HEK293 (cell line): ENCODE measurements at regions not wholly inside any gene's neighbourhood (a gene's known extent, or its start where the extent isn't known, plus 50 kb on each side); places are given as distances from the start of the nearest gene placed in this dataset.

ENCODE experiments used
- CTCF ChIA-PET: fragments of 350-600 bp; formaldehyde crosslinking; extraction: SDS; loops from one replicate; lab custom pipeline; 2021; ENCODE audit warnings: antibody characterized with exemption; lab: Yijun Ruan, JAX
- POLR2A ChIA-PET: fragments of 300-600 bp; formaldehyde crosslinking; extraction: SDS; loops from one replicate; lab custom pipeline; 2020; ENCODE audit warnings: antibody characterized with exemption, inconsistent platforms; lab: Yijun Ruan, JAX
- H3K27ac ChIP-seq: fragments of 200-500 bp; sonication (Bioruptor generic); 2 replicates; pipeline ENCODE4 v1.5.1; 2014; ENCODE audit warnings: low read depth, low read length, control low read depth, inconsistent platforms; ENCODE audit errors: extremely low read depth
- H3K36me3 ChIP-seq, 2 experiments: fragments of 200-500 bp in 1 of 2; sonication (Bioruptor generic) in 1 of 2; 1 replicate in 1 of 2; 2 replicates in 1 of 2; pipeline ENCODE4 v1.5.1; 2014 to 2017; ENCODE audit warnings: inconsistent platforms in 2 of 2, low read length in 2 of 2; ENCODE audit not compliant: control insufficient read depth in 2 of 2, insufficient read depth in 1 of 2
- H3K4me1 ChIP-seq: fragments of 200-500 bp; sonication (Bioruptor generic); 2 replicates; pipeline ENCODE4 v1.5.1; 2014; ENCODE audit warnings: mild to moderate bottlenecking, low read length, inconsistent platforms; ENCODE audit not compliant: control insufficient read depth, insufficient read depth
- H3K4me3 ChIP-seq: 2 replicates; pipeline ENCODE4 v1.5.1; 2011; ENCODE audit warnings: low read depth, mild to moderate bottlenecking, control low read depth, low read length, moderate library complexity
- H3K9me3 ChIP-seq: fragments of 200-500 bp; sonication (Bioruptor generic); 2 replicates; pipeline ENCODE4 v1.5.1; 2014; ENCODE audit warnings: low read depth, low read length, inconsistent platforms; ENCODE audit not compliant: control insufficient read depth, insufficient read depth
- MYNN ChIP-seq: fragments of 450-650 bp; formaldehyde crosslinking; IDR thresholded peaks from 2 replicates; pipeline ENCODE4 v1.5.1; 2016; ENCODE audit warnings: missing biosample characterization, missing genetic modification characterization, borderline replicate concordance
- PRDM6 ChIP-seq: fragments of 450-650 bp; formaldehyde crosslinking; IDR thresholded peaks from 2 replicates; pipeline ENCODE4 v1.5.1; 2017; ENCODE audit warnings: missing biosample characterization, missing genetic modification characterization
- ZBTB11 ChIP-seq: fragments of 450-650 bp; formaldehyde crosslinking; conservative IDR thresholded peaks from 2 replicates; pipeline ENCODE4 v1.5.1; 2016; ENCODE audit warnings: low read depth, missing biosample characterization, missing genetic modification characterization
- ZBTB8A ChIP-seq: fragments of 450-650 bp; formaldehyde crosslinking; IDR thresholded peaks from 2 replicates; pipeline ENCODE4 v1.5.1; 2016; ENCODE audit warnings: missing biosample characterization, missing genetic modification characterization
- ZEB2 ChIP-seq: fragments of 450-650 bp; formaldehyde crosslinking; IDR thresholded peaks from 2 replicates; pipeline ENCODE4 v1.5.1; 2016; ENCODE audit warnings: missing biosample characterization, missing genetic modification characterization
- ZNF132 ChIP-seq: fragments of 450-650 bp; formaldehyde crosslinking; IDR thresholded peaks from 2 replicates; pipeline ENCODE4 v1.5.1; 2017; ENCODE audit warnings: missing biosample characterization, missing genetic modification characterization, borderline replicate concordance
- ZNF184 ChIP-seq: fragments of 450-650 bp; IDR thresholded peaks from 2 replicates; pipeline ENCODE4 v1.5.1; 2018; ENCODE audit warnings: missing biosample characterization, mild to moderate bottlenecking, missing genetic modification characterization
- ZNF19 ChIP-seq: fragments of 450-650 bp; formaldehyde crosslinking; IDR thresholded peaks from 2 replicates; pipeline ENCODE4; 2016; ENCODE audit warnings: missing biosample characterization, missing genetic modification characterization, low read depth
- ZNF202 ChIP-seq: fragments of 450-650 bp; formaldehyde crosslinking; IDR thresholded peaks from 2 replicates; pipeline ENCODE4 v1.5.1; 2016; ENCODE audit warnings: missing biosample characterization, missing genetic modification characterization, borderline replicate concordance
- ZNF266 ChIP-seq: fragments of 450-650 bp; formaldehyde crosslinking; IDR thresholded peaks from 2 replicates; pipeline ENCODE4 v1.5.1; 2016; ENCODE audit warnings: missing biosample characterization, missing genetic modification characterization, low read depth
- ZNF280D ChIP-seq: fragments of 450-650 bp; formaldehyde crosslinking; IDR thresholded peaks from 2 replicates; pipeline ENCODE4 v1.5.1; 2016; ENCODE audit warnings: missing biosample characterization, missing genetic modification characterization
- ZNF324 ChIP-seq: fragments of 450-650 bp; formaldehyde crosslinking; IDR thresholded peaks from 2 replicates; pipeline ENCODE4 v1.5.1; 2016; ENCODE audit warnings: missing biosample characterization, missing genetic modification characterization
- ZNF335 ChIP-seq: fragments of 450-650 bp; formaldehyde crosslinking; conservative IDR thresholded peaks from 2 replicates; pipeline ENCODE4 v1.5.1; 2016; ENCODE audit warnings: missing biosample characterization, missing genetic modification characterization
- ZNF501 ChIP-seq: fragments of 450-650 bp; formaldehyde crosslinking; IDR thresholded peaks from 2 replicates; pipeline ENCODE4 v1.5.1; 2016; ENCODE audit warnings: missing biosample characterization, missing genetic modification characterization
- ZNF518A ChIP-seq: fragments of 450-650 bp; formaldehyde crosslinking; conservative IDR thresholded peaks from 2 replicates; pipeline ENCODE4 v1.5.1; 2016; ENCODE audit warnings: low read depth, missing biosample characterization, missing genetic modification characterization
- ZNF558 ChIP-seq: fragments of 450-650 bp; formaldehyde crosslinking; IDR thresholded peaks from 2 replicates; pipeline ENCODE4 v1.5.1; 2016; ENCODE audit warnings: missing biosample characterization, missing genetic modification characterization
- ZNF596 ChIP-seq: fragments of 450-650 bp; IDR thresholded peaks from 2 replicates; pipeline ENCODE4 v1.5.0; 2018; ENCODE audit warnings: missing biosample characterization, mild to moderate bottlenecking, missing genetic modification characterization, moderate library complexity
- ZNF639 ChIP-seq: fragments of 450-650 bp; formaldehyde crosslinking; IDR thresholded peaks from 2 replicates; pipeline ENCODE4 v1.5.1; 2016; ENCODE audit warnings: missing biosample characterization, missing genetic modification characterization
- ZNF645 ChIP-seq: fragments of 450-650 bp; formaldehyde crosslinking; IDR thresholded peaks from 2 replicates; pipeline ENCODE4; 2016; ENCODE audit warnings: missing biosample characterization, missing genetic modification characterization
- ZNF777 ChIP-seq: fragments of 450-650 bp; formaldehyde crosslinking; IDR thresholded peaks from 2 replicates; pipeline ENCODE4 v1.5.1; 2017; ENCODE audit warnings: missing biosample characterization, missing genetic modification characterization, borderline replicate concordance
- ZNF843 ChIP-seq: fragments of 450-650 bp; formaldehyde crosslinking; IDR thresholded peaks from 2 replicates; pipeline ENCODE4 v1.5.1; 2016; ENCODE audit warnings: missing biosample characterization, missing genetic modification characterization

- ChIA-PET CTCF (interaction anchor here (0.6 kb wide), 1 partner anchor 287 kb away, joined by 4 read pairs; no protein-coding TSS in a partner anchor), POLR2A (no interaction called here)
- Histone ChIP-seq H3K36me3 (no peaks in the 10 kb centered on the region), H3K4me3 (no peak overlapping the region), H3K9me3 (no peaks in the 10 kb centered on the region), H3K27ac (no peak overlapping the region), H3K4me1 (no peaks in the 10 kb centered on the region)
- TF ChIP-seq PRDM6 (tag by site-specific recombination) (peak; percentile 47), ZNF518A (tag by site-specific recombination) (peak; percentile 33), ZNF266 (tag by site-specific recombination) (no peak), ZBTB8A (no peak), ZNF324 (peak; percentile 65; the same call in 1 of the 2 replicates), ZNF777 (tag by site-specific recombination) (no peak), ZNF558 (tag by site-specific recombination) (peak; percentile 64), ZNF596 (tag by site-specific recombination) (no peak), ZNF202 (tag by site-specific recombination) (no peak), ZNF184 (tag by site-specific recombination) (peak; percentile 88), ZNF132 (tag by site-specific recombination) (no peak), ZNF501 (tag by site-specific recombination) (no peak), ZNF280D (tag by site-specific recombination) (no peak), ZBTB11 (tag by site-specific recombination) (no peak), ZNF19 (tag by site-specific recombination) (no peak), ZNF639 (tag by site-specific recombination) (peak; percentile 52; the same call in 1 of the 2 replicates), ZNF335 (tag by site-specific recombination) (peak; percentile 70), ZNF843 (tag by site-specific recombination) (no peak), ZNF645 (tag by site-specific recombination) (no peak), MYNN (no peak), ZEB2 (tag by site-specific recombination) (peak; percentile 78)
Measured at GRCh38 chr17:63275318-63275970, 170.7 kb downstream of the CYB561 start.
